ENCODE measurements at regions not wholly inside any gene's neighbourhood (a gene's known extent, or its start where the extent isn't known, plus 50 kb on each side); places are given as distances from the start of the nearest gene placed in this dataset.
A peak's percentile ranks its signal among the peaks of the same experiment; 100 is the strongest.
"Not testable (repeated sequence)": the region's sequence is repeated elsewhere in the genome, so short reads cannot be mapped to it uniquely, and the experiment has no call there.

GRCh38 chr6:92259171-92259570, 1160.2 kb downstream of the EPHA7 start:
- WGBS (ENCODE audit: insufficient coverage) = no CpG with 5 or more reads among the region's 2 CpGs
- H3K27me3 ChIP-seq (ENCODE audit: control insufficient read depth, insufficient read depth, low read length) = no peaks in the 10 kb centered on the region
- H3K27ac ChIP-seq (ENCODE audit: low read depth, low read length) = no peak overlapping the region
- DNase-seq (ENCODE audit: low read depth in 4 of 6, low spot score in 6 of 6) = peak in 1 of 6 donors; percentile 59
- H3K4me3 ChIP-seq (ENCODE audit: low read depth, low read length) = no peak overlapping the region
- no peaks in the 10 kb centered on the region for H3K4me1 ChIP-seq (ENCODE audit: control insufficient read depth, insufficient read depth, low read length)
- H3K9me3 ChIP-seq (ENCODE audit: control insufficient read depth, insufficient read depth, low read length) = no peaks in the 10 kb centered on the region
- H3K36me3 ChIP-seq (ENCODE audit: control insufficient read depth, insufficient read depth, low read length) = no peaks in the 10 kb centered on the region

- WGBS (ENCODE audit: insufficient coverage) = no CpG with 5 or more reads among the region's 3 CpGs
- Histone ChIP-seq H3K27ac (ENCODE audit: low read depth, low read length) (no peak overlapping the region), H3K4me1 (ENCODE audit: control insufficient read depth, insufficient read depth, low read length) (no peaks in the 10 kb centered on the region)
These were observed 1176.0 kb downstream of the EPHA7 start for GRCh38 chr6:92243315-92243714.

GRCh38 chr6:92231171-92231701, 1188.1 kb downstream of the EPHA7 start:
- no peaks in the 10 kb centered on the region for H3K4me1 ChIP-seq (ENCODE audit: control insufficient read depth, insufficient read depth, low read length)
- no peaks in the 10 kb centered on the region for H3K27me3 ChIP-seq (ENCODE audit: control insufficient read depth, insufficient read depth, low read length)
- no peaks in the 10 kb centered on the region for H3K9me3 ChIP-seq (ENCODE audit: control insufficient read depth, insufficient read depth, low read length)
- no peaks in the 10 kb centered on the region for H3K36me3 ChIP-seq (ENCODE audit: control insufficient read depth, insufficient read depth, low read length)
- no peak overlapping the region for H3K27ac ChIP-seq (ENCODE audit: low read depth, low read length)
- no peak overlapping the region for H3K4me3 ChIP-seq (ENCODE audit: low read depth, low read length)
- DNase-seq (ENCODE audit: low read depth in 4 of 6, low spot score in 6 of 6) = peak in 1 of 6 donors; percentile 29
- no CpG with 5 or more reads among the region's 1 CpG for WGBS (ENCODE audit: insufficient coverage)

More at GRCh38 chr6:92243315-92243714, 1176.0 kb downstream of the EPHA7 start:
- H3K27me3 ChIP-seq (ENCODE audit: control insufficient read depth, insufficient read depth, low read length) = no peaks in the 10 kb centered on the region
- no peak for DNase-seq (ENCODE audit: low read depth in 4 of 6, low spot score in 6 of 6)
- H3K4me3 ChIP-seq (ENCODE audit: low read depth, low read length) = no peak overlapping the region
- H3K36me3 ChIP-seq (ENCODE audit: control insufficient read depth, insufficient read depth, low read length) = no peaks in the 10 kb centered on the region
- H3K9me3 ChIP-seq (ENCODE audit: control insufficient read depth, insufficient read depth, low read length) = no peaks in the 10 kb centered on the region

GRCh38 chr6:92219987-92220386, 1199.4 kb downstream of the EPHA7 start:
- WGBS (ENCODE audit: insufficient coverage) = 100% methylated on average over 3 of the region's 4 CpGs

GRCh38 chr6:92216717-92217116, 1202.6 kb downstream of the EPHA7 start:
- no peak for DNase-seq (ENCODE audit: low read depth in 4 of 6, low spot score in 6 of 6)
- no peak overlapping the region for H3K4me3 ChIP-seq (ENCODE audit: low read depth, low read length)
- no peaks in the 10 kb centered on the region for H3K36me3 ChIP-seq (ENCODE audit: control insufficient read depth, insufficient read depth, low read length)
- no peaks in the 10 kb centered on the region for H3K27me3 ChIP-seq (ENCODE audit: control insufficient read depth, insufficient read depth, low read length)
- H3K27ac ChIP-seq (ENCODE audit: low read depth, low read length) = no peak overlapping the region
- whole genome bisulfite sequencing (ENCODE audit: insufficient coverage) = no CpG with 5 or more reads among the region's 1 CpG
- H3K4me1 ChIP-seq (ENCODE audit: control insufficient read depth, insufficient read depth, low read length) = no peaks in the 10 kb centered on the region
- no peaks in the 10 kb centered on the region for H3K9me3 ChIP-seq (ENCODE audit: control insufficient read depth, insufficient read depth, low read length)

More at GRCh38 chr6:92219987-92220386, 1199.4 kb downstream of the EPHA7 start:
- not testable (repeated sequence) for H3K4me1 ChIP-seq (ENCODE audit: control insufficient read depth, insufficient read depth, low read length); H3K36me3 ChIP-seq (ENCODE audit: control insufficient read depth, insufficient read depth, low read length); H3K27ac ChIP-seq (ENCODE audit: low read depth, low read length); H3K9me3 ChIP-seq (ENCODE audit: control insufficient read depth, insufficient read depth, low read length); DNase-seq (ENCODE audit: low read depth in 4 of 6, low spot score in 6 of 6); H3K4me3 ChIP-seq (ENCODE audit: low read depth, low read length); H3K27me3 ChIP-seq (ENCODE audit: control insufficient read depth, insufficient read depth, low read length)

GRCh38 chr6:92201618-92202017, 1217.7 kb downstream of the EPHA7 start:
- Histone ChIP-seq H3K36me3 (ENCODE audit: control insufficient read depth, insufficient read depth, low read length) (no peaks in the 10 kb centered on the region), H3K9me3 (ENCODE audit: control insufficient read depth, insufficient read depth, low read length) (no peaks in the 10 kb centered on the region), H3K27me3 (ENCODE audit: control insufficient read depth, insufficient read depth, low read length) (no peaks in the 10 kb centered on the region), H3K27ac (ENCODE audit: low read depth, low read length) (no peak overlapping the region), H3K4me3 (ENCODE audit: low read depth, low read length) (no peak overlapping the region), H3K4me1 (ENCODE audit: control insufficient read depth, insufficient read depth, low read length) (no peaks in the 10 kb centered on the region)
- no peak for DNase-seq (ENCODE audit: low read depth in 4 of 6, low spot score in 6 of 6)

GRCh38 chr6:92196325-92196724, 1223.0 kb downstream of the EPHA7 start:
- WGBS (ENCODE audit: insufficient coverage) = no CpG with 5 or more reads among the region's 2 CpGs
- peak in 5 of 6 donors; percentile 1 to 68 (median 23) for DNase-seq (ENCODE audit: low read depth in 4 of 6, low spot score in 6 of 6)
- no peak overlapping the region for H3K27ac ChIP-seq (ENCODE audit: low read depth, low read length)
- H3K4me1 ChIP-seq (ENCODE audit: control insufficient read depth, insufficient read depth, low read length) = no peaks in the 10 kb centered on the region
- H3K9me3 ChIP-seq (ENCODE audit: control insufficient read depth, insufficient read depth, low read length) = no peaks in the 10 kb centered on the region
- H3K36me3 ChIP-seq (ENCODE audit: control insufficient read depth, insufficient read depth, low read length) = no peaks in the 10 kb centered on the region
- H3K4me3 ChIP-seq (ENCODE audit: low read depth, low read length) = no peak overlapping the region
- no peaks in the 10 kb centered on the region for H3K27me3 ChIP-seq (ENCODE audit: control insufficient read depth, insufficient read depth, low read length)

GRCh38 chr6:92195796-92196195, 1223.6 kb downstream of the EPHA7 start:
- H3K4me1 ChIP-seq (ENCODE audit: control insufficient read depth, insufficient read depth, low read length) = no peaks in the 10 kb centered on the region
- no peak overlapping the region for H3K4me3 ChIP-seq (ENCODE audit: low read depth, low read length)
- 83% methylated on average over 2 of the region's 5 CpGs for WGBS (ENCODE audit: insufficient coverage)
- no peaks in the 10 kb centered on the region for H3K36me3 ChIP-seq (ENCODE audit: control insufficient read depth, insufficient read depth, low read length)
- H3K9me3 ChIP-seq (ENCODE audit: control insufficient read depth, insufficient read depth, low read length) = no peaks in the 10 kb centered on the region
- H3K27ac ChIP-seq (ENCODE audit: low read depth, low read length) = no peak overlapping the region
- H3K27me3 ChIP-seq (ENCODE audit: control insufficient read depth, insufficient read depth, low read length) = no peaks in the 10 kb centered on the region
- DNase-seq (ENCODE audit: low read depth in 4 of 6, low spot score in 6 of 6) = peak in 2 of 6 donors; percentile 3 to 21

- 100% methylated on average over 1 of the region's 1 CpG for WGBS (ENCODE audit: insufficient coverage)
- Histone ChIP-seq H3K4me3 (ENCODE audit: low read depth, low read length) (no peak overlapping the region), H3K27ac (ENCODE audit: low read depth, low read length) (no peak overlapping the region), H3K36me3 (ENCODE audit: control insufficient read depth, insufficient read depth, low read length) (no peaks in the 10 kb centered on the region), H3K9me3 (ENCODE audit: control insufficient read depth, insufficient read depth, low read length) (no peaks in the 10 kb centered on the region), H3K27me3 (ENCODE audit: control insufficient read depth, insufficient read depth, low read length) (no peaks in the 10 kb centered on the region), H3K4me1 (ENCODE audit: control insufficient read depth, insufficient read depth, low read length) (no peaks in the 10 kb centered on the region)
- no peak for DNase-seq (ENCODE audit: low read depth in 4 of 6, low spot score in 6 of 6)
These were observed 1231.3 kb downstream of the EPHA7 start for GRCh38 chr6:92188016-92188415.

- Histone ChIP-seq H3K27ac (ENCODE audit: low read depth, low read length) (no peak overlapping the region), H3K9me3 (ENCODE audit: control insufficient read depth, insufficient read depth, low read length) (no peaks in the 10 kb centered on the region), H3K4me3 (ENCODE audit: low read depth, low read length) (no peak overlapping the region), H3K27me3 (ENCODE audit: control insufficient read depth, insufficient read depth, low read length) (no peaks in the 10 kb centered on the region), H3K36me3 (ENCODE audit: control insufficient read depth, insufficient read depth, low read length) (no peaks in the 10 kb centered on the region), H3K4me1 (ENCODE audit: control insufficient read depth, insufficient read depth, low read length) (no peaks in the 10 kb centered on the region)
- peak in 1 of 6 donors; percentile 9 for DNase-seq (ENCODE audit: low read depth in 4 of 6, low spot score in 6 of 6)
- WGBS (ENCODE audit: insufficient coverage) = no CpG with 5 or more reads among the region's 3 CpGs
These were observed 1234.4 kb downstream of the EPHA7 start for GRCh38 chr6:92184933-92185332.
